SU-DHL-6 (cell line): ENCODE measurements at regions not wholly inside any gene's neighbourhood (a gene's known extent, or its start where the extent isn't known, plus 50 kb on each side); places are given as distances from the start of the nearest gene placed in this dataset.

Experiments
- H2AFZ ChIP-seq: fragments of 200-600 bp; sonication (generic); 2 replicates; pipeline ENCODE4 v1.6.1; 2014; ENCODE audit warnings: low read depth, mild to moderate bottlenecking, moderate library complexity, mixed read lengths, antibody characterized with exemption, low read length; ENCODE audit not compliant: severe bottlenecking
- H3F3A ChIP-seq: fragments of 200-600 bp; shearing (Covaris generic); 2 replicates; pipeline ENCODE4 v1.6.0; 2016; ENCODE audit warnings: antibody characterized with exemption, mild to moderate bottlenecking; ENCODE audit not compliant: insufficient read depth
- H3K27ac ChIP-seq: fragments of 200-600 bp; sonication (generic); 2 replicates; pipeline ENCODE4 v1.5.1; 2016; ENCODE audit warnings: low read depth, mild to moderate bottlenecking, low read length, moderate library complexity, mixed read lengths
- H3K27me3 ChIP-seq: fragments of 200-600 bp; sonication (generic), shearing (Covaris generic); 2 replicates; pipeline ENCODE4 v1.6.0; 2014; ENCODE audit warnings: mild to moderate bottlenecking, low read length
- H3K36me3 ChIP-seq: fragments of 200-600 bp; sonication (generic); 2 replicates; pipeline ENCODE4 v1.6.1; 2014; ENCODE audit warnings: mild to moderate bottlenecking, low read length, mixed read lengths
- H3K4me2 ChIP-seq: fragments of 300-600, 200-600 bp; shearing (Covaris generic), sonication (generic); 2 replicates; pipeline ENCODE4 v1.6.0; 2014; ENCODE audit warnings: low read length, low read depth, mild to moderate bottlenecking; ENCODE audit not compliant: poor library complexity, severe bottlenecking
- H3K4me3 ChIP-seq: fragments of 200-600 bp; sonication (generic); 2 replicates; pipeline ENCODE4 v1.5.1; 2014; ENCODE audit warnings: antibody characterized with exemption, low read length, mild to moderate bottlenecking, mixed read lengths; ENCODE audit not compliant: insufficient read depth, poor library complexity, severe bottlenecking
- H3K79me2 ChIP-seq: fragments of 200-600 bp; sonication (generic); 2 replicates; pipeline ENCODE4 v1.6.1; 2014; ENCODE audit warnings: mild to moderate bottlenecking, low read length, moderate library complexity; ENCODE audit not compliant: insufficient read depth
- H3K9ac ChIP-seq: fragments of 200-600 bp; sonication (generic); 2 replicates; pipeline ENCODE4 v1.7.0; 2014; ENCODE audit warnings: mild to moderate bottlenecking, low read length
- H3K9me2 ChIP-seq: fragments of 200-600 bp; sonication (generic); replicated peaks from 2 replicates; pipeline ENCODE4 v1.6.1; 2014; ENCODE audit warnings: low read length; ENCODE audit not compliant: insufficient read depth
- H3K9me3 ChIP-seq: fragments of 200-600 bp; sonication (generic); 2 replicates; pipeline ENCODE4 v1.6.1; 2014; ENCODE audit warnings: low read length, mixed read lengths; ENCODE audit not compliant: insufficient read depth
- H4K20me1 ChIP-seq: fragments of 200-600 bp; sonication (generic); 2 replicates; pipeline ENCODE4 v1.6.1; 2014; ENCODE audit warnings: low read depth, mild to moderate bottlenecking, antibody characterized with exemption, low read length, moderate library complexity, mixed read lengths
- CTCF ChIP-seq: fragments of 200-600 bp; sonication (generic); IDR thresholded peaks from one replicate; pipeline ENCODE4 v1.5.1; 2017; ENCODE audit warnings: antibody characterized with exemption, mild to moderate bottlenecking, low read length, moderate library complexity; ENCODE audit not compliant: insufficient read depth, poor library complexity, severe bottlenecking
- EZH2phosphoT487 ChIP-seq: fragments of 200-600 bp; sonication (generic), shearing (Covaris generic); conservative IDR thresholded peaks from 2 replicates; pipeline ENCODE4 v1.6.1; 2018; ENCODE audit warnings: mild to moderate bottlenecking, antibody characterized with exemption, low read length, moderate library complexity, mixed read lengths

GRCh38 chr12:131640525-131640924 lies 70.4 kb upstream of the SFSWAP start:
- Histone ChIP-seq H2AFZ (no peak overlapping the region), H3K4me3 (no peak overlapping the region), H4K20me1 (no peaks in the 10 kb centered on the region), H3K4me2 (no peak overlapping the region), H3K79me2 (no peaks in the 10 kb centered on the region), H3K27ac (no peak overlapping the region), H3F3A (no peaks in the 10 kb centered on the region), H3K9ac (no peak overlapping the region), H3K9me2 (no peaks in the 10 kb centered on the region), H3K36me3 (no peaks in the 10 kb centered on the region), H3K27me3 (no peaks in the 10 kb centered on the region), H3K9me3 (no peaks in the 10 kb centered on the region)
- TF ChIP-seq EZH2phosphoT487 (no peak), CTCF (no peak)

DNA sequence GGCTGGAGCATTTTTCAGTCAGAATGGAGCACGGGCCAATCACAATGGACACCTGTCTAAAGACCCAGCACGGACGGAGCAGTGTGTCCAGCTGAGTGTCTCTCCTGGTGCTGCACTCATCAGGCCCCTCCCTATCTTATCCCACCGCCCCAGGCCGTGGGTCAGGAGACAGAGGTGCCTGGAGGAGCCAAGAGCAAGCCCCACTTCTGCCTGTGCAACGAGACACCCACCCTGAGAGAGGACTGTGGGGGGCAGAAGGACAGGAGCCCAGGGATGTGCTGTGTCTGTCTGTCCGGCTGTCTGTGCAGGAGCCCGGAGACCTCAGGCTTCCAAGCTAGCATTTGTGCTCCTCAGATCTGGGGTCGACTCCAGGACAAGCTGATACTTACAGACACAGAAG lies 69.6 kb upstream of the SFSWAP start:
- Histone ChIP-seq H3K36me3 (no peaks in the 10 kb centered on the region), H2AFZ (no peak overlapping the region), H3K9ac (no peak overlapping the region), H3F3A (no peaks in the 10 kb centered on the region), H3K4me3 (no peak overlapping the region), H3K9me3 (no peaks in the 10 kb centered on the region), H3K27me3 (no peaks in the 10 kb centered on the region), H4K20me1 (no peaks in the 10 kb centered on the region), H3K4me2 (no peak overlapping the region), H3K9me2 (no peaks in the 10 kb centered on the region), H3K79me2 (no peaks in the 10 kb centered on the region), H3K27ac (no peak overlapping the region)
- no peak for TF ChIP-seq EZH2phosphoT487
- TF ChIP-seq CTCF = no peak

GRCh38 chr12:131642101-131642540 lies 68.8 kb upstream of the SFSWAP start:
- Histone ChIP-seq H3K9me3 (no peaks in the 10 kb centered on the region), H2AFZ (no peak overlapping the region), H3K36me3 (no peaks in the 10 kb centered on the region), H3K27ac (no peak overlapping the region), H3K27me3 (no peaks in the 10 kb centered on the region), H4K20me1 (no peaks in the 10 kb centered on the region), H3K9me2 (no peaks in the 10 kb centered on the region), H3K79me2 (no peaks in the 10 kb centered on the region), H3K9ac (no peak overlapping the region), H3F3A (no peaks in the 10 kb centered on the region), H3K4me3 (no peak overlapping the region), H3K4me2 (no peak overlapping the region)
- TF ChIP-seq CTCF (no peak), EZH2phosphoT487 (no peak)
